Left kidney (tissue), 1 donor: ENCODE measurements at regions not wholly inside any gene's neighbourhood (a gene's known extent, or its start where the extent isn't known, plus 50 kb on each side); places are given as distances from the start of the nearest gene placed in this dataset.
"Not testable (repeated sequence)": the region's sequence is repeated elsewhere in the genome, so short reads cannot be mapped to it uniquely, and the experiment has no call there.

Experiments
- DNase-seq: peaks from one replicate; pipeline ENCODE4 v3.0.0-alpha.2; 2013

DNA sequence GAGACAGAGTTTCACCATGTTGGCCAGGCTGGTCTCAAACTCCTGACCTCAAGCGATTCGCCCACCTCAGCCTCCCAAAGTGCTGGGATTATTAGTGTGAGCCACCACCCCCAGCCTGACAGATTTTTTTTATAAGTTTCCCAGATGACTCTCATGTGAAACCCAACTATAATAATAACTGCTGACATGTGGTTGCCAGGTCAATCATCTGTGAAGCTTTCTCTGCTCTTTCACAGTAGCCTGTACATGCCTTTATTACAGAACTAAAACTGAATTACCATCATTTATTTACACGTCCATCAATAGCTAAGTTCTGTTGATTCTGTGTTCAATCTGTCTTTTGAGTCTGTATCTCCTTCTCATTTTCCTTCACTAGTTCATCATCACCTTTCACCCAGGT is 218.5 kb downstream of the RPS29 start:
- no peak for DNase-seq

DNA sequence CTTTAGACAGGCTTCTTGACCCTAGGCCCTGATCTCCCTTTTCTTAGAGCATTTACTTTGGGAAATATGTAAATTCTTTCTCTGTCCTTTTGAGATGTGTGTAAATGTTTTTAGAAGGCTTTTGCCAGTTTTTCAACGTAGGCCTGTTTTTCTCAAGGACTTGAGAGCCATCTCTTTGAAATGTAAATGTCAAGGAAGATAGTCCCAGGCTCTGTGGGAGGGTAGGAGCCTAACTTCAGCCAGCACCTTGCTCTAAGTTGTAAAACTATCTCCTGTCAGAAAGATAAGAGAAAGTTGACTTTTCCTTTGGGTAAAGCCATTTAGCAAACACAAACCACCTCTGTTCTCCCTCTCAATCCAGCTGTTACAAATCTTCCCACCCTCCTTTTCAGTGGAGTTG is 219.8 kb downstream of the RPS29 start:
- DNase-seq: no peak

DNA sequence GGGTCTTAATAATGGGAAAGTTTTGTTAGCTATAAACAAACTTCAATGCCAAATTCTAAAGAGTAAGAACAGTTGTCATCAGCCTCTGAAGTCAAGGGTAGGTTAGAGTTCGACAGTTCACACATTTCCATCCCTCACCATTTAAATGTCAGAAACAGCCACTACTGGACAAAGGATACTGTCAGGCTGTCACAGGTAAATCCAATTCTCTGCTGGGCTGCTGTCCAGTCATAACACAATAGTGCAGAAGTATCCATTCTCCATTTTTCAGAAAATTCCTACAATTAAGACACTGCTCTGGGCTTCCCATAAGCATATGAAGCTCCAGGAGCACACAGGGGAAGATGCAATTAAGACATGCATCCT is 221.4 kb downstream of the RPS29 start:
- no peak for DNase-seq

DNA sequence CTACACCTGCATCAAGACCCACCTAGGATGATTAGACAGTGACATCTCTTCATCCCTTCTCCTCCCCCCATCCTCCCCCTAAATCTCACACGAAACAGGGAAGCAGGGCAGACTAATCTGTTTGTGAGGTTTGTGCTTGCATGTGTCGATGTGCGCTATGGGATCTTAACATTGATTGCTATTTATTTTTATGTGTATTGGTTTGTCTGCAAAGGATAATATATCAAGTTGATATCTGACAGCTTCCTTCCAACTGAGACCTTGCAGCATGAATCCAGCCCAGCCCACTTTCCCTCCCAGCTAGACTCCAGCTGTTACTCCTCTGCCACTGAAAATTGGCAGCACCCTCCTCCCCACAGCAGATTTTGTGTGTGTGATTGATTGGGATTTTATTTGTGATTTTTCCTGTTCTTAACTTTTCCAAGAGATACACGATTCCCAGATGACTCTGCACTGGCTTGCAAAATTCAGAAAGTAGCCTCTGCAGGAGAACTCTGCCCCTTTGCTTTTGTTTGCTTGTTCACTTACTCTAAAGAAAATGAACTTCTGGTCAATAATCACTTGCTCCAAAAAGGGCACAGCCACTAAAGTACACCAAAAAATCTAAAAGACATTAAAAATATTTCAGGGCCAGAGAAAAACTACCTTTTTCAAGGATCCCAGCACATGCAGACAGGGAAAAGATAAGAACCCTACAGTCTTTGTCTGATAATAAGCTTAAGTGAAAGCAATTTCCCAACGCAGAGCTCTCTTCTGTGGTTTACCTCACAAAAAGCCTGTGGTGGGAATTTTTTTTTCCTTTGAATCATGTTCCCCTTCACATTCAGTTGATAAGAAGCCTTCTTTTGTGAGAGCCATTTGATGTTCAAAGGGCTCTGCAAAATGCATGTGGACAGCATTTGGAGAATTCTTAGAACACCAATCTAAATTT is 222.1 kb downstream of the RPS29 start:
- no peak for DNase-seq

DNA sequence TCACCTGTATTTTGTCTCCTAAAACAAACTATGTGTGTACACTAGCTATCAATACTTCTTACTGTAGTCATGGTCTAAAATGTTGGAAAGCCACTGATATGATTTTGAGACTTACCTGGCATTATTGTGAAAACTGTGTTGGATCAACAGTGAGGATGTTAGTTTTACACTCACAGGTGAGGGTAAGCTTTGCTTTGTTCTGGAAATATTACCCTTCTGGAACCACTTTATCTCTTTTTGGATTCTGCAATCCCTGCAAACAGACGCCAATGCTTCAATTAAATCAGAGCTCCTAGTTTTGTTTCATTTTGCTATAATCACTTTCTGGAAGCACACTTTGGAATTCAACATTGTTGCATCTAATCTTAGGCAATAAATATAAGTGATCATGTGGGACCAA is 223.3 kb downstream of the RPS29 start:
- no peak for DNase-seq

DNA sequence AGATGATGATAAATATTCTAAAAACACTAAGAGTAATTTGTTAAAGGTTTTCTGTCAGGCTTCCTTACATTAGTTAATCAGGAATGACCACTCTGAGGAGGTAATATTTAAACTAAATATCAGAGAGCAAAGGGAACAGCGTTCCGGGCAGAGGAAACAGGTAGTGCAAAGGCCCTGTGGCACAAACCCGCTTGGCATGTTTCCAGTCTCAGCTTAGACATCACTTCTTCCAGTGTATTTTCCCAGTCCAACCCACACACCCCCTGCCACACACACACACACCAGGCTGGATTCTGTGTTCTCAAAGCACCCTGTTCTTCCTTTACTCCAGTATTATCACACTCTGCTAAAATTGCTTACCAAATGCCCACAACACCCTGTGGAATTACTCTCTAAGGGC is 247.1 kb downstream of the RPS29 start:
- no peak for DNase-seq

DNA sequence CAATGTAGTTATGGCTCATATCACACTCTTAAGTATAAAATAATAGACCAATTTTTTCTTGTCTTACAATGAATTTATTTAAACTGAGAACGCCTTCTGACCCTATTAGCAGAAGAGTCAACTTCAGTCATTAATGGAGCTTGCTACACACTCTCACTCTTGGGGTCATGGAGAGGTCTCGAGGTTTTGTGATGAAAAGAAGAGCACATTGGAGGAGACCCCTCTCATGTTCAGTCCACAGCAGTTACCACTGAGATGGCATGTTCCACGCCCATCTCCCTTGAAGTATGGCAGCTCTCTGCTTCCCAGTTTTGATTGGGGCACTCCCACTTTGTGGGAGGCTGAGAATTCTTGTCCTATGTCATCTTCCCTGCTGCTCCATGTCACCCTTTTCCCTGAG is 266.4 kb downstream of the RPS29 start:
- no peak for DNase-seq

DNA sequence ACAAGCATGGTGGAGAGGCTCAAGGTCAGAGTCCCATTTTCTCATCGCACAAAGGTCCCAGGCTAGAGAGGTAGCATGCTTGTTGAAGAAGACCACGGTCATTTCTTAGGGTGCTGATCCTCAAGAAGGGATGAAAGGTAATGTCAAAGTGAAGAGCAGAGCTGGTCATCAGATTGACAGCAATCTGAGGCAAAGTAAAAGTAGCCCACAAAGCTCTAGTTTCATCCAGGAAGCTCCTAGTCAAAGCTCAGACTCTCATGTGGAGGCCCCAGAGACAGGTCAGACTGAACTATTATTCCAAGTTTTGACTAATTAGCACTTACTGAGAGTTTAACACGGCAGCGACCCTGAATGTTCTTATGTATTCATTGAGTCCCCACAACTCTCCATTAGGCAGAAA is 270.6 kb downstream of the RPS29 start:
- DNase-seq: no peak

DNA sequence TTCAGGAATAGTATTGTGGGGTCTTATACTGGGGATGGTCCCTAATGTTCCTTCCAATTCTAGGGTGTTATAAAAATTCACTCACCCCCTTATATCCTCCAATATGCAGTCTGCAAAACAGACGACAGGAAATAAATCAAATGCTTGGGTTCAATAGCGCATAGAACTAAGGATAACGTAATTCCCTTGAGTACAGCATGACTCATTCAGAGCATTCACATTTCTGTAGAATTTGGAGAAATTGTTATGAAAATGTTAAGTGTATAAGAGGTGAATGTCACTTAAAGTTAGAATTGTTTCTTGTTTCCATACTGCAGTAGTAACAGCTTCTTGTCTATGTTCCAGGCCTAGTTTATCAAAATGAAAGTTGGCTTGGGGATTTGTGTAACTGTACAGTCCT is 271.4 kb downstream of the RPS29 start:
- DNase-seq: no peak

DNA sequence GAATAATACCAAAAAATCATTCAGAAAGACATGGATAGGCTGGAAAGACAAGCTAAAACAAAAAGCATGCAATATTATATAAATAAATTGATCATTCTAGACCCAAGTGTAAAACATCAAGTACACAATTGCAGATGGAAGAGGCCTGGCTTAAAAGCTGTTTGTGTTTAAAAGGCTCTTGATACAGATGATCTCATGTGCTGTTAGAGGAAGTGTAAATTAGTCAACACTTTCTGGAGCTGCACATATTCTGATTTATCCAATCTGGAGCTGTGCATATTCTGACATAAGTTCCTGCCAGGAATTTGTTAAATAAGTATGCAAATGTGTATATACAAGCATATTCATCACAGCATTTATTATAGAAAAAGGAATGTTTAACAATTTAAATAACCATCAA is 273.1 kb downstream of the RPS29 start:
- no peak for DNase-seq

DNA sequence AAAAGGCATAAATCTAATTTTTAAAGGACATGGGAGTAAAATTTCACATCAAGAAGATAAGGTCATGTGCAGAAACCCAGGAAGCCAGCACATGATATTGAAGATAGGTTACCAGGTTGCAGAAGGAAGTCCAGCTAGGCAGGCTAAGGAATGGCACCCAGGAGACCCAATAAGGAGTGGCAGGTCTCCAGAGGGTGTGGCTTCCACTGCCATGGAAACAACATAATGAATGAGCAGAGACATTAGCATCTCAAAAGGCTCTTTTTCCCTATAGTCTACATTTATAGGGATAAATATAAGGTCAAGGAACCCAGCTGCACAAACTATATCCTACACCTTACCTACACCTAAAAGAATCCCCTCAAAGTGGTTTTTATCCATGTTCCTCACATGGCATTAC is 275.9 kb downstream of the RPS29 start:
- DNase-seq: no peak

DNA sequence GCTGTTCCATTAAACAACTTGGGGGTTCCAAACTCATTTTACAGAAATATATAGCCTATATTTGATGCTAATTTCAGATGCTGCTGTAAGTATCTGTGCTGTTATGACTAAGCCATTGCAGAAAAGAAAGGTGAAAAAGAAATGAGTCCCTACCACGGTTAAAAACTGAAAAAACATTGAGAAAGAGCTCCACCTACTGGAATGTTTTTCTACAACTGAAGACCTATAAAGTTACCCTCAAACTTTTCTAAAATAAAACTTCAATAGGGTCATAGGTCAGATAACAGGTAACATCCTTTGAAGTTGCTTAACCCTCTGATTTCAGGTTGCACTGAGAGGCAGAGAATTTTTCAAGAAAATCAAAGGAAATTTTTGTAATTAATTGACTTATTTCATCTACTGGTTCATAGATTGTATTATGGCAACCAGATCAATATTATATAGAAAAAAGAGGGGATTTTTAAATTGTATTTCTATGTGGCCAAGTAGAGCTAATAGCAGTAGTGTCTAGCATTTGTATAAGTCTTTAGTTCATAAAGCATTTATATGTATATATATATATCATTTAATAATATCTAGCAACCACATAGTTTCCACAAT is 279.9 kb downstream of the RPS29 start:
- DNase-seq: peak; percentile 31

DNA sequence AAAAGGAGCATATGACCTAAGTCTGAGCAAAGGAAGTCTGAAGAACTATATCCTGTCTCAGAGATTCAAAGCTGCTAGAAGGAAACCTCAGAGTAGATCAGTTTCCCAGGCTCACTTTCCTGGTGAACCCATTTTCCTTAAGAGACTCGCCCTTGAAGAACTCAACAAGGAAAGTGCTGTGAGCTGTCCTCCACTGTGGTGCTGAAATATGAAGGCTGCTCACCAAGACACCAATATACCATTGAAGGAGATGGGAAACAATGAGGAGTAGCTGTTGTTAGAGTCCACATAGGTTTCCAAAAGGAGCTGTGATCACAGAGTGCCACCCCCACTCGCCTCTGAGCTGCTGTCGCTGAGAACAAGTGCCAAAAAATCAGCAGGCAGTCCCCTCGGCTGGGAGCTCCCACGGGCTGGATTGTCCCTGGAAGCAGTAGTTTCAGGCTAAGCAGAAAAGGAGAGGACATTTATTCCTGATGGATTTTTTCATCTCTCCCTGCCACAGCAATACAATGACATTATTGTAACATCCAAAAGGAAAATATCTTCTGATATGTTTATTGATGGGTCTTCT is 282.1 kb downstream of the RPS29 start:
- DNase-seq: peak; percentile 86

DNA sequence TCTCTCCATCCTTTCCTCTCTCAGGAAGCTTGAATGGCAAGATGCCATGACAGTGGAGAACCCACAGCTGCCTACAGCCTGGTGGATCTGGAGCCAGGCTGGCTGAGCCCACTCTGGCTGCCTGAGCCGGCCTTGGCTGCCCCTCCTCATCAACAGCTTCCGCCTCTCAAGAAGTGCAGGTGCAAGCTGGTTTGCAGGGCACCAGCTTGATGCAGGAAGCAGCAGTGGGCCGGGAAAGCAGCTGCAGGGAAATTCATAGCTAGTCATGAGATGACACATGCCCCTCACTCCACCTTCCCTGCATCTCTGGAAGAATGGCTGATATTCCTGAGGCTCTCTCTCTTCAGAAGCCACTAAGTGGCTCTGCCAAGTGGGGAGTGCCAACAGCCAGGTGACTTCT is 289.1 kb downstream of the RPS29 start:
- DNase-seq: no peak

DNA sequence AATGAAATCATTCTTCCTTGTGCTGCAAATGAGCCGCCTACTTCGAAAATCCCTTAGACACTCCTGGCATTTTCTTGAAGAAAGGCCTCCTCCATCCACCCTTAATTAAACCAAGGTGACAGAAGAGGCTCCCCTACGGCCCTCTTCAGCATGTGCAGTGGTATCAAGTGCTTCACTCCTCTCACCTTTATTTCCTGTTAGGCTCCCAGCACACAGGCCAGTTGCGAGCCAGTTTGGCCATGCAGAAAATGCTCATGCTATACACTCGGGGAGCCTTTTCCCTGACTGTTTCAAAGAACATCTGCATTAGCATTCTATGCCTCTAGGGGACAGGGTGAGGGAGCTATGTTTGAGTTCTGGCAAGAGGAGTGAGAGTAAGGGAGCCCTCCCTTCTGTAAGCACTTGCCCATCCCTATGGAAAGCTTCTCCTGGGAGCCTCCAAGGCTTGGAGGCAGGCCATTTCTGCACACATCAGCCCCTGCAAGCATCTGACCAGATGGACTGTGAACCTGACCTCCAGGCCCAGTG is 291.5 kb downstream of the RPS29 start:
- no peak for DNase-seq

DNA sequence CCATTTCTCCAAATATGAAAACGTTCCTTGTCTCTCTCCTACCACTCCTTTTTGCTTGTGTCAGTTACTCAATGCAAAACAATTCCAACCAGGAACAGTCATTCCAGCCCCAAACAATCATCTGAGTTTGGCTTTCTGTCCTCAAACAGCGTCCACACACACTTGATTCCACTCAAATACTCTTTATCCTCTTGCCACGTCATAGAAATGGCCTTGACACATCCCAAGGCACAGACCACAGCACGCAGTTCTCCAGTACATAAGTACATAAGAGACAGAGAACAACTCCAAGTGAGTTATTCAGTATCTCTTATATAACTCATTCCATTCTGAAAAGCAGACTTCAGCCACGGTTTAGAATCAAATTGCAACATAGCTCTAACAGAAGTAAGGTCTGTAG is 299.2 kb downstream of the RPS29 start:
- no peak for DNase-seq

DNA sequence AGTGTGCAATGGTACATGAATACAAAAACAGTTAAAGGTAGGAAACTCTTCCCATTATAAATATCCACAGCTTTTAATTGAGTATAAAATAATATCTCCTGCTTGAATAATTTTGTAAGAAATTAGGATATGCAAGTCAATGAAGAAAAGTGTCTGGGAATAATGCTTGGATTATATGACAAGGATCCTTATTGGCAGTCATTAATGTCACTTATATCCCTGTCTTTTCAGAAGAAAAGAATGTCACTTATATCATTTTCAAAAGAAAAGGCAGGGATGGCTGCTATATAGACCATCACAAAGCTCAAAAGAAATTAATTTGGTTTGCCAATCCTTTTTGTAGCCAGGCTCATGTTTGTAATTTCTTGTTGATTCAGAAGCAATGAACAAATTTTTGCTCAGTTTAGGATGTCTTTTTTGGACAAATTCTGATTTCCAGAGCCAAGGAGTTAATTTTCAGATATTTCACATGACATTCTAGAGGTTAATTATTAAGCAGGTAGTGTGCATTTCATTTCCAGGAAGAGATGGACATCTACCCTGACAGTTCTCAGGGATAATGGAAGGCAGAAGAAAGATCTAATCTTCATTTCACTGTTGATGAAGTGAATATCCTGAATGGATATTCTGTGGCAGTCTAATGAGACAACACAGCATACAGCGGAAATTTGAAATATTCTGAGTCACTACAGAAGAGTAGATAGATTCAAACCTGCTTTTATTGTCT is 299.8 kb downstream of the RPS29 start:
- DNase-seq: no peak

DNA sequence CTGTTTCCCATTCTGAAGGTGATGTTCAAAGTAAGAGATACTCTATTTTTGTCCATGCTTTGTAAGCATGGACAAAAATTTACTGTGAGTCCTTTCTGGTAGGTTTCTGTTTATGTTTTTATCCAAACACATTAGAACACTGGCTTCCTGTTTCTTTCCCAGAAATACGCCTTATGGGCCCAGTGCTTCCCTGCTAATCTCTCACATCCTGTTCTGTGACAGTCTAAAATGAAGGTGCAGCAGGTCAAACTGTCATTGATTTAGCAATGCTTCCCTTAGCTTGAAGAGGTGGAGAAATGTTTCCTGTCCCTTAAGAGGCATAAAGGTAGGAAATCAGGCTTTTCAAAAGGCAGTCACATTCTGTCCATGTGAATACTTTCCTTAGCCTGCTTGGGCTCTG is 305.6 kb downstream of the RPS29 start:
- DNase-seq: no peak

DNA sequence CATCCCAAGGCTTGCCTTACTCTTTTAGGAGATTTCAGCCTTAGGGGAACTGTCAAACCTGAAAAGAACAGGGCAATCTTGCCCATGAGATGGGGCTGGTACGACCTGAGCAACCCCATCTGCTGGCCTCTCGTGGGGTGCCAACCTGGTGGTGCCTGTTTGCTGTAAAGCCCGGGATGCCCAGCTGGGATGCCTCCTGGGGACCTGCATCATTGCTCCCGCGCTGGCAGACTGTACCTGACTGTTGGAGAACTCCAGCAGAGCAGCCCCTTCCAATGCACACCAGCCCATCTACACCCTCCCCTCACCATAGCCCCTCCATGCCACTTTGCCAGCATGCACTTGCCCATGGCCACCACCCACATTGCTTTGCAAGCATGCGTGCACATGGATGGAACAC is 335.7 kb downstream of the RPS29 start:
- DNase-seq: no peak

DNA sequence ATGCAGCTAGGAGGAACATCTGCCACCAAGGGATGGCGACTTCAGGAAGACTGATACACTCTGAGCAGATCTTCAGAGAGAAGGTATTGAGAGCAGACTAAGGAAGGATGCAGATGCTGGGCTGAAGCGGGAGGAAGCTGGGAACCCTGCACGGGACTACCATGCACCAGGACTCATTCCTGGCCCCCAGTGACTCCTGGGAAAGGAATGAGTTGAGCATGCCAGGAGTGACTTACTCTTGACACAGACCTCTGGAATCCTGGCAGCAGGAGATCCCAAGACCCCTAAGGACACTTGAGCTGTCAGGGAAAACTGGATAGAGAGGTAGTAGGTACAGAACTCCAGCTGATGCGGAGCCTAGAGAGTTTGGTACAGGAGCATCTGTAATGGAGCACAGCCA is 336.1 kb downstream of the RPS29 start:
- DNase-seq: no peak

DNA sequence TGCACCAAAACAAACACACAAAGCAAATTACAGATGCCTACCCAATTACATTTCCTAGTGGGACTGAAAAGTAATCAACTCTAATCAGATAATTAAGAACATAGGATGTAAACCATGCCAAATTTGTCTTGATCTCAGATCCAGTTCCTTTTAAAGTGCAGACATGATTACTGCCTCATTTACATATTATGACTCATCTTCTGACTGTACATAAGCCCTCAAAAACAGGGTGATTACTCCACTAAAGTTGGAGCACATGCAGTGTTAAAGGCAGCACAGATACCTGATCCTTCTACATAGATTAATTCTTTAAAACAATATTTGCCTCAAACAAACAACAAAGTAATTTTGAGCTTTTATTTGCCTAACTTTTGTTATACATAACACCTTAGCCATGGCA is 337.2 kb downstream of the RPS29 start:
- DNase-seq: no peak

DNA sequence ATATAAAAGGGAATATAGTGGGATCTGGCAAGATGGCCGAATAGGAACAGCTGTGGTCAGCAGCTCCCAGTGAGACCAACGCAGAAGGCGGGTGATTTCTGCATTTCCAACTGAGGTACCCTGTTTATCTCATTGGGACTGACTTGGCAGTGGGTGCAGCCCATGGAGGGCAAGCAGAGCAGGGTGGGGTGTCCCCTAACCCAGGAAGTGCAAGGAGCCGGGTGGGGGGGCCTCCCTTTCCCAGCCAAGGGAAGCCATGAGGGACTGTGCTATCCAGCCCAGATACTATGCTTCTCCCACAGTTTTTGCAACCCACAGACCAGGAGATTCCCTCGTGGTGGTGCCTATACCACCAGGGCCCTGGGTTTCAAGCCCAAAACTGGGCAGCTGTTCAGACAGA is 342.4 kb downstream of the RPS29 start:
- DNase-seq: not testable (repeated sequence)

DNA sequence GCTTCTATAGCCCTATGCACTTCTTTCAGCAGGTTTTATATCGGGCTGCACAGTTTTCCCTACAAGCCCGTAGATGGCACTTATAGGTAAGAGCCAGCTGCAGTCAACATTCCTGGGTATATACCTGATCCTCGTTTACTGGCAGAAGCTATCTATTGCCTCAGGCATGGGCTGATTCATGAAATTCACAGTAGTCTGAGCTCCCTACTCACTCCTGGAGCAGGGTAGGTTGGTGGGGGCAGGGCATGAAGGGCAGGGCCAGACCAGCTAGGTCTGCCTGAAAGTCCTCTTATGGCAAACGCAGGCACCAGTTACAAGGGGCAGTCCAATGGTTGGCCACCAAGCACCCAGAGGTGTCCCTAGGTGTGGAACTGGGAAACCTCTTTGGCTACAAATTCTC is 345.8 kb downstream of the RPS29 start:
- no peak for DNase-seq
